GM23338 (cell line): ENCODE measurements at regions not wholly inside any gene's neighbourhood (a gene's known extent, or its start where the extent isn't known, plus 50 kb on each side); places are given as distances from the start of the nearest gene placed in this dataset.

Source experiments
- ATAC-seq: fragments of 200-7000 bp; cut with Tn5 transposase; 3 replicates; pipeline ENCODE4 v1.9.1; 2020
- DNase-seq: peaks from one replicate; pipeline ENCODE4 v3.0.0-alpha.2; 2015; ENCODE audit warnings: low spot score
- H2AFZ ChIP-seq: fragments of 200-600 bp; sonication (generic); 2 replicates; pipeline ENCODE4 v1.8.0; 2016; ENCODE audit warnings: antibody characterized with exemption, mild to moderate bottlenecking, moderate library complexity
- H3F3A ChIP-seq: fragments of 200-600 bp; sonication (generic); replicated peaks from 2 replicates; pipeline ENCODE4 v1.8.0; 2017; ENCODE audit warnings: antibody characterized with exemption, mixed run types, low read depth
- H3K27ac ChIP-seq: fragments of 200-600 bp; sonication (generic); 2 replicates; pipeline ENCODE4 v1.6.1; 2016; ENCODE audit warnings: low read depth
- H3K27me3 ChIP-seq: fragments of 200-600 bp; sonication (generic); 2 replicates; pipeline ENCODE4 v1.8.0; 2016; ENCODE audit warnings: mild to moderate bottlenecking, mixed run types, moderate library complexity; ENCODE audit not compliant: insufficient read depth
- H3K36me3 ChIP-seq: fragments of 200-600 bp; sonication (generic); 2 replicates; pipeline ENCODE4 v1.8.0; 2016; ENCODE audit warnings: mild to moderate bottlenecking; ENCODE audit not compliant: insufficient read depth
- H3K4me1 ChIP-seq: fragments of 200-600 bp; sonication (generic); 2 replicates; pipeline ENCODE4 v1.8.0; 2016; ENCODE audit warnings: mild to moderate bottlenecking, moderate library complexity; ENCODE audit not compliant: insufficient read depth
- H3K4me2 ChIP-seq: fragments of 200-600 bp; sonication (generic); 2 replicates; pipeline ENCODE4 v1.7.1; 2017; ENCODE audit warnings: mixed run types
- H3K4me3 ChIP-seq: fragments of 200-600 bp; sonication (generic); 2 replicates; pipeline ENCODE4 v1.6.1; 2016; ENCODE audit warnings: mixed run types
- H3K79me2 ChIP-seq: fragments of 200-600 bp; sonication (generic); replicated peaks from 2 replicates; pipeline ENCODE4 v1.8.0; 2017; ENCODE audit warnings: mild to moderate bottlenecking; ENCODE audit not compliant: insufficient read depth
- H3K9me2 ChIP-seq: fragments of 200-600 bp; sonication (generic); 2 replicates; pipeline ENCODE4 v1.8.0; 2017; ENCODE audit not compliant: insufficient read depth
- H4K20me1 ChIP-seq: fragments of 200-600 bp; sonication (generic); replicated peaks from 2 replicates; pipeline ENCODE4 v1.8.0; 2017; ENCODE audit warnings: mild to moderate bottlenecking; ENCODE audit not compliant: insufficient read depth
- H3K27ac Mint-ChIP-seq: 2 replicates; pipeline ENCODE4 v1.8.0; 2020; ENCODE audit warnings: inconsistent platforms, mild to moderate bottlenecking, moderate library complexity, mixed read lengths
- H3K27me3 Mint-ChIP-seq: 3 replicates; pipeline ENCODE4 v1.8.0; 2022; ENCODE audit warnings: low read depth, mild to moderate bottlenecking, moderate library complexity, mixed read lengths, inconsistent platforms; ENCODE audit not compliant: insufficient read depth, poor library complexity
- H3K36me3 Mint-ChIP-seq: 3 replicates; pipeline ENCODE4 v1.8.0; 2021; ENCODE audit warnings: low read depth, mild to moderate bottlenecking, inconsistent platforms, moderate library complexity, mixed read lengths
- H3K4me1 Mint-ChIP-seq: 3 replicates; pipeline ENCODE4 v1.8.0; 2020; ENCODE audit warnings: mild to moderate bottlenecking, inconsistent platforms, mixed read lengths
- H3K4me3 Mint-ChIP-seq: 3 replicates; pipeline ENCODE4 v1.8.0; 2021; ENCODE audit warnings: moderate library complexity, mild to moderate bottlenecking, inconsistent platforms, mixed read lengths
- H3K9me3 Mint-ChIP-seq: 3 replicates; pipeline ENCODE4 v1.8.0; 2020; ENCODE audit warnings: moderate library complexity, mild to moderate bottlenecking, inconsistent platforms, mixed read lengths
- CREB1 ChIP-seq: fragments of 250-450 bp; sonication (Bioruptor Pico); IDR thresholded peaks from 2 replicates; pipeline ENCODE4 v1.5.0; 2020; ENCODE audit warnings: low read depth, mild to moderate bottlenecking, moderate library complexity
- CTCF ChIP-seq, 2 experiments: fragments of 200-600 bp in 1 of 2; sonication (generic) in 1 of 2; conservative IDR thresholded peaks; 2 replicates each; pipeline versions ENCODE4 v1.5.1 to v1.6.1; 2016 to 2017; ENCODE audit warnings: antibody characterized with exemption in 2 of 2, low read depth in 2 of 2, mild to moderate bottlenecking in 2 of 2, moderate library complexity in 1 of 2
- ETS1 ChIP-seq: IDR thresholded peaks from 2 replicates; pipeline ENCODE4 v1.6.1; 2016; ENCODE audit warnings: antibody characterized with exemption
- EZH2 ChIP-seq: fragments of 200-600 bp; sonication (generic); IDR thresholded peaks from one replicate; pipeline ENCODE4 v1.8.0; 2017; ENCODE audit warnings: antibody characterized with exemption, mild to moderate bottlenecking, low read depth; ENCODE audit not compliant: unreplicated experiment
- EZH2phosphoT487 ChIP-seq: fragments of 200-600 bp; sonication (generic); IDR thresholded peaks from one replicate; pipeline ENCODE4 v1.8.1; 2018; ENCODE audit warnings: antibody characterized with exemption; ENCODE audit not compliant: unreplicated experiment
- JUNB ChIP-seq: IDR thresholded peaks from one replicate; pipeline ENCODE4 v1.6.1; 2016; ENCODE audit warnings: antibody characterized with exemption; ENCODE audit not compliant: unreplicated experiment
- NANOG ChIP-seq: IDR thresholded peaks from 2 replicates; pipeline ENCODE4 v1.6.1; 2016; ENCODE audit warnings: antibody characterized with exemption, borderline replicate concordance
- POLR2AphosphoS5 ChIP-seq: IDR thresholded peaks from 2 replicates; pipeline ENCODE4 v1.6.1; 2016; ENCODE audit warnings: antibody characterized with exemption, low read depth
- REST ChIP-seq: IDR thresholded peaks from one replicate; pipeline ENCODE4 v1.6.1; 2018; ENCODE audit warnings: antibody characterized with exemption; ENCODE audit not compliant: unreplicated experiment
- STAT1 ChIP-seq: IDR thresholded peaks from one replicate; pipeline ENCODE4 v1.6.1; 2016; ENCODE audit warnings: antibody characterized with exemption; ENCODE audit not compliant: unreplicated experiment
- ZNF114 ChIP-seq: fragments of 250-450 bp; sonication (Bioruptor Pico); IDR thresholded peaks from 2 replicates; pipeline ENCODE4 v1.5.0; 2020; ENCODE audit warnings: mild to moderate bottlenecking, moderate library complexity
- ZNF331 ChIP-seq: fragments of 250-450 bp; sonication (Bioruptor Pico); IDR thresholded peaks from 2 replicates; pipeline ENCODE4 v1.5.0; 2020; ENCODE audit warnings: low read depth, mild to moderate bottlenecking, moderate library complexity
- ZNF462 ChIP-seq: fragments of 250-450 bp; sonication (Bioruptor Pico); IDR thresholded peaks from 2 replicates; pipeline ENCODE4 v1.5.0; 2020; ENCODE audit warnings: mild to moderate bottlenecking, moderate library complexity

GRCh38 chr2:81334046-81334445 is 1029.5 kb upstream of the LRRTM1 start:
- no peak for TF ChIP-seq ZNF462 (CRISPR knock-in tag)
- TF ChIP-seq POLR2AphosphoS5 = no peak
- TF ChIP-seq CTCF (conservative IDR thresholded peaks at IDR 0.05; ENCODE audit: low read depth in 2 of 2) = no peak
- TF ChIP-seq ETS1 = no peak
- TF ChIP-seq EZH2 = no peak
- no peak for TF ChIP-seq NANOG
- TF ChIP-seq ZNF114 = no peak
- no peak for TF ChIP-seq STAT1
- TF ChIP-seq CREB1 (CRISPR knock-in tag) = no peak
- no peak for TF ChIP-seq REST
- TF ChIP-seq JUNB = no peak
- TF ChIP-seq EZH2phosphoT487 = no peak
- no peak for TF ChIP-seq ZNF331 (CRISPR knock-in tag)
- DNase-seq (no peak), ATAC-seq (no peak)
- Histone ChIP-seq H2AFZ (no peak overlapping the region), H3K4me1 (no peaks in the 10 kb centered on the region), H3K9me2 (no peaks in the 10 kb centered on the region), H3K27ac (no peak overlapping the region), H3K4me3 (no peak overlapping the region), H4K20me1 (no peaks in the 10 kb centered on the region), H3K27me3 (no peaks in the 10 kb centered on the region), H3F3A (no peaks in the 10 kb centered on the region), H3K79me2 (no peaks in the 10 kb centered on the region), H3K4me2 (no peak overlapping the region), H3K36me3 (no peaks in the 10 kb centered on the region)
- H3K36me3 Mint-ChIP-seq = no peaks in the 10 kb centered on the region
- H3K27me3 Mint-ChIP-seq = no peaks in the 10 kb centered on the region
- no peak overlapping the region for H3K4me3 Mint-ChIP-seq
- H3K9me3 Mint-ChIP-seq = no peaks in the 10 kb centered on the region
- no peaks in the 10 kb centered on the region for H3K4me1 Mint-ChIP-seq
- H3K27ac Mint-ChIP-seq = no peak overlapping the region
